ENCODE measurements at regions not wholly inside any gene's neighbourhood (a gene's known extent, or its start where the extent isn't known, plus 50 kb on each side); places are given as distances from the start of the nearest gene placed in this dataset.

DNA sequence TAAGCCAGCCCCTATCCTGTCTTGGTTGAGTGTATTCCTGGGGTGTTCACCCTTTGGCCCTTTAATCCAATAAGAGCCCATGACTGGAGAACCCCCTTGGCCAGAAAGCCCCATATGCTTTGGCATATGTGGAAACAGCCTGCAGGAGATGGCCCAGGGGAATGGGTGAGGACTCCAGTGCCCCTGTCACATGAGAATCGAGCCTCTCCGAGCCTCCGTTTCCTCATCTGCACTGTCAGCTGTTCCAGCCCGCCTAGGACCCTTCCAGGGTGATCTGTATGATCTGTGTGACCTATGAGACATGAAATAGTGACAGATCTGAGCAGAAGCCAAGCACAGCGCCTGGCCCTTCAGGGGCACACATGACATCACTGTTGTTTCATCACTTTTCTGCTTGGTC, 300.7 kb downstream of the ZNF536 start:
- TF ChIP-seq, protein P1, sequence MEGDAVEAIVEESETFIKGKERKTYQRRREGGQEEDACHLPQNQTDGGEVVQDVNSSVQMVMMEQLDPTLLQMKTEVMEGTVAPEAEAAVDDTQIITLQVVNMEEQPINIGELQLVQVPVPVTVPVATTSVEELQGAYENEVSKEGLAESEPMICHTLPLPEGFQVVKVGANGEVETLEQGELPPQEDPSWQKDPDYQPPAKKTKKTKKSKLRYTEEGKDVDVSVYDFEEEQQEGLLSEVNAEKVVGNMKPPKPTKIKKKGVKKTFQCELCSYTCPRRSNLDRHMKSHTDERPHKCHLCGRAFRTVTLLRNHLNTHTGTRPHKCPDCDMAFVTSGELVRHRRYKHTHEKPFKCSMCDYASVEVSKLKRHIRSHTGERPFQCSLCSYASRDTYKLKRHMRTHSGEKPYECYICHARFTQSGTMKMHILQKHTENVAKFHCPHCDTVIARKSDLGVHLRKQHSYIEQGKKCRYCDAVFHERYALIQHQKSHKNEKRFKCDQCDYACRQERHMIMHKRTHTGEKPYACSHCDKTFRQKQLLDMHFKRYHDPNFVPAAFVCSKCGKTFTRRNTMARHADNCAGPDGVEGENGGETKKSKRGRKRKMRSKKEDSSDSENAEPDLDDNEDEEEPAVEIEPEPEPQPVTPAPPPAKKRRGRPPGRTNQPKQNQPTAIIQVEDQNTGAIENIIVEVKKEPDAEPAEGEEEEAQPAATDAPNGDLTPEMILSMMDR (conservative IDR thresholded peaks at IDR 0.05): no peak
- no peak overlapping the region for H3K27ac ChIP-seq

DNA sequence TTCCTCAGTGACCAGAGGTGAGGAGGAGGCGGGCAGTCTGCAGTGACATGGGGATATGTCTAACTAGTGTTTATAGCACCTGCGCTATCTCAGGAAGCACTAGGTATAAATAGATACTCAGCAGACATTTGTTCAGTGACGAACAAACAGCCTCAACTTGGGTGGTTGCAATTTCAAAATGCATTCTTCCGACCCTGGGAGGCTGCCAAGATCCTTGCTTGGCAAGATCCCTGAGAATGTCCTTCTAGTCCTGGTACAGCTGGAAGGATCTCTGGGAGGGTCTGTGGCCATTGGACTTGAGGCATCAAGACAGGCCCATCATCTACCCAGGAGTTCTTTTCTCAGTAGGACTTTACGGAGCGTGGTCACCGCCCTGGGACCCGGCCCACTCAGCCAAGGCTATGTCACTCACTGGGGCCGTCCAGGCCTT, 299.5 kb downstream of the ZNF536 start:
- H3K27ac ChIP-seq: no peak overlapping the region
- TF ChIP-seq, protein P1 (conservative IDR thresholded peaks at IDR 0.05): no peak

DNA sequence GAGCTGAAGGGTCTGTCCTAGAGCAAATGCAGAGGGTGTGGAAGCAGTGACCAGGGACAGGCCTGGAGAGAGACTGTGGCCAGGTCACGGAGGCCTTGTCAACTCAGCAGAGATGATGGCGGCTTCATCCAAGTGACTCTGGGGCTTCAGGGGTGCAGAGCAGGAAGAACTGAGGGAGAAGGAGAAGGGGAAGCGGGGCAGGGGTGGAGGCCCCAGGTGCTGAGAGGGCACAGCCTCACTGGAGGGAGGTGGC, 299.1 kb downstream of the ZNF536 start:
- TF ChIP-seq, protein P1 (conservative IDR thresholded peaks at IDR 0.05): no peak
- H3K27ac ChIP-seq: no peak overlapping the region

DNA sequence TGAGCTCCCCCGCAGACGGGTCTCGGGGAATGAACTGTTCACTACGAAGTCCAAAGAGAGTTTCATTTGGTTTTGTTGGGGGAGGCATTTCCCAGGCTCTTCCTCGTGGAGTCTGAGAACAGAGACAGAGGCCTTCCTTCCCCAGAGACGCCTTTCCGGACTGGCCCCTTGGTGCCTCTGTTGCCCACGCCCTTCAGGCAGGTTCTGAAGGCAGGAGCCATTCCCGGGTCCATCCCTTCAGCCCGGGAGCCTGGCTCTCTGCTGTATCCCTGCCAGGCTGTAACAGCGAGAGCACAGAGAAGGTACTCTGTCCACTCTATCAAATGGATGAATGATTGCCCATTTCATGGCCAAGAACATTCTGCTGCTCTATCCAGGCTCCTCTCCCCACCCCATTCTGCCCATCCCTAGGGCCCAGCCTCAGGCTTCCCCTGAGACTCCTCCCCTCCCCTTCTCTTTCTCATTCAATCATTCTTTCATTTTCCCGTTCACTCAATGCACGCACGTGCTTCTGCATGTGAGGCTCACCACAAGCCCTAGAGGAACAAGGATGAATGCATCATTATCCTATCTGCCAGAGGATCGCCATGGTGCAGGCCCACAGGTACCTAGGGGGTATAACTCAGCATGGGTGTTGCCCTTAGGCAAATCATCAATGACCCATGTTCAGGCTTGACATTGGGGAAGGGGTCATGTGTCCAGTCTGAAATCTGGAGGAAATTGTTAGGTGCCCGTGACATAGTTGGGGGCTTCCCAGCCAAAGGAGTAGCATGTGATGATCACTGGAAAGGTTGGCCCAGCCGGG, 298.6 kb downstream of the ZNF536 start:
- TF ChIP-seq, protein P1 (conservative IDR thresholded peaks at IDR 0.05): no peak
- H3K27ac ChIP-seq: no peak overlapping the region

DNA sequence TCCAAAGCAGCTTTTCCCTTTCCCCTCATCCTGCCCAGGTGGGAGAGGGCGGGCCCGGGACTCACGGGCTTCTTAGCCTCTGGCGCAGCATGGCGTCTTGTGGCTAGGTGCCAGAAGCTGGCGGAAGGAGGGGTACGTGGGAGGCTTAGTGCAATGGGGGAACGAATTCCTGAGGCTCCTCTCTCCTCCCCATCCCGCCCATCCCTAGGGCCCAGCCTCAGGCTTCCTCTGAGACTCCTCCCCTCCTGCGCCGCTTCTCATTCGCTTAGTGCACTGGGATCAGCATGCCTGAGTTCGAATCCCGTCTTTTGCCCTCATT, 297.8 kb downstream of the ZNF536 start:
- TF ChIP-seq, protein P1 (conservative IDR thresholded peaks at IDR 0.05): no peak
- no peak overlapping the region for H3K27ac ChIP-seq

DNA sequence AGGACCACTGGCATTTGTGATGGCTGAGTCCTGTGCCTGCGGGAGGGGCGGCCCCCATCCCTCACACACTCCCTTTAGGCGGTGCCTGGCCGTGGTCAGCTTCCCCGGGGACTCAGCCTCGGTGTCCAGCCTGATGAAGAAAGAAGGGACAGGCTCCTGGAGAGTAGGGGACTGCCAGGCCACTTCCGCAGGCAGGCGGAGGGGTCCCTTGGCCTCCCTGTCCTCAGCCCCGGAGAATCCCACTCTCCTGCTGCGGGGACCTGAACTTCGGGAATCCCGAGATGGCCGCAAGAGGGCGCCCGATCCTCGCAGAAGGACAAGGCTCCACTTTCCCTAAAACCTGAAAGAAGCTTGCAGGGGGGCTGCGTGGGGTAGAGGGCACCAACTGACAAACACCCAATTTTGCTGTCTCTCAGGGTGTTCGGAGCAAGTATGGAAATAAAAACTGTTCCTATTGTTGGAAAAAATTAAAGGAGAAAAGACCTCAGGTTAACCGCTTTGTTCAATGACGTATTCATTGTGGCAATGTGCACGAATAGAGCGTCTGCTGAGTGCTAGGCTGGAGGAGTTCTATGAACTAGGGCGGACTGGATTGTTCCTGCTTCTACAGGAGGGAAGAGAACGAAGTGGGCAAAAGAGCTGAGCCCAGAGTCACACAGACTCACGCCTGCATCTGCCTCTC, 297.3 kb downstream of the ZNF536 start:
- TF ChIP-seq, protein P1 (conservative IDR thresholded peaks at IDR 0.05): peak; percentile 97

DNA sequence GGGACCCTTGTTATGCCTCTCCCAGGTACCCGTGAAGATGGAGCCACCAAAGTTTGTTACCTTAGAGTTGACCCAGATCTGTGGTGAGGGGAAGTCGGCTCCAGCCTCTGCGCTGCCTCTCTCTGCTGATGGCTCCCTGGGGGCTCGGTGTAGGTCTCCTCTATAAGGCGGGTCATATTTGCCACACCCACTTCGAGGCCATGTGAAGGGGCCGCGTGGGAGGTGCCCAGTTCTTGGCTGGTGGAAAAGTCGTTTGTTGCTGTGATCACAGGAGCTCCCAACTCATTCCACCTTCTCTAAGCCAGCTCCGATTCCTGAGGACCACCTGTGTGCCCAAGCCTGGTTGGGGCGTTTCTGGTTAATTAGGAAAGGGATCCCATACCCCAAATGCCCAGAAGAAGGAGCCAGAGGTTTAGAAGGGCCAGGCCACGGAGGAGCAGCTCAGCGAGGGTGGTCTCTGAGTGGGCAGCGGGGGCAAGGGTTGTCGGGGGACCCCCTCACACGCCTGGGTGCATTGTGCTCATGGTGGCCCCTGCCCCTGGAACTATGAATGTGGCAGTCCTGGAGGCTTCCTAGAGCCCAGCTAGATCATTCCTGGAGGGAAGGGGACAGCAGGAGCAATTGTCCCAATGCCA, 296.5 kb downstream of the ZNF536 start:
- TF ChIP-seq, protein P1 (conservative IDR thresholded peaks at IDR 0.05): no peak
- no peak overlapping the region; the same call in 1 of the 2 replicates for H3K27ac ChIP-seq

More for the DNA sequence above, 297.3 kb downstream of the ZNF536 start:
- no peak overlapping the region; the same call in 1 of the 2 replicates for H3K27ac ChIP-seq

All from VCaP (cell line).